Ectodermal cell (in vitro differentiated cells): ENCODE measurements at regions not wholly inside any gene's neighbourhood (a gene's known extent, or its start where the extent isn't known, plus 50 kb on each side); places are given as distances from the start of the nearest gene placed in this dataset.

Source experiments
- H3K27ac ChIP-seq: 2 replicates; pipeline ENCODE4 v1.7.0; 2013; ENCODE audit warnings: mild to moderate bottlenecking, low read depth, low read length; ENCODE audit not compliant: insufficient read depth, poor library complexity, severe bottlenecking
- H3K27me3 ChIP-seq: 2 replicates; pipeline ENCODE4 v1.7.0; 2013; ENCODE audit warnings: mild to moderate bottlenecking, low read length; ENCODE audit not compliant: insufficient read depth, control insufficient read depth, poor library complexity, severe bottlenecking
- H3K36me3 ChIP-seq: one replicate; pipeline ENCODE4 v1.7.0; 2013; ENCODE audit warnings: low read length; ENCODE audit not compliant: control insufficient read depth, insufficient read depth
- H3K4me1 ChIP-seq: one replicate; pipeline ENCODE4 v1.7.0; 2013; ENCODE audit warnings: low read length; ENCODE audit not compliant: control insufficient read depth, insufficient read depth
- H3K4me3 ChIP-seq: 2 replicates; pipeline ENCODE4 v1.7.0; 2013; ENCODE audit warnings: low read depth, low read length, control low read depth; ENCODE audit not compliant: insufficient read depth
- H3K9me3 ChIP-seq: 2 replicates; pipeline ENCODE4 v1.7.0; 2013; ENCODE audit warnings: mild to moderate bottlenecking, low read length, moderate library complexity; ENCODE audit not compliant: control insufficient read depth
- WGBS, 2 experiments: methylation state at CpG; one replicate each; pipeline ENCODE4 v1.1.7; 2013; ENCODE audit warnings: missing lambda C conversion rate in 2 of 2; 5-methylcytosine and 5-hydroxymethylcytosine counted together

DNA sequence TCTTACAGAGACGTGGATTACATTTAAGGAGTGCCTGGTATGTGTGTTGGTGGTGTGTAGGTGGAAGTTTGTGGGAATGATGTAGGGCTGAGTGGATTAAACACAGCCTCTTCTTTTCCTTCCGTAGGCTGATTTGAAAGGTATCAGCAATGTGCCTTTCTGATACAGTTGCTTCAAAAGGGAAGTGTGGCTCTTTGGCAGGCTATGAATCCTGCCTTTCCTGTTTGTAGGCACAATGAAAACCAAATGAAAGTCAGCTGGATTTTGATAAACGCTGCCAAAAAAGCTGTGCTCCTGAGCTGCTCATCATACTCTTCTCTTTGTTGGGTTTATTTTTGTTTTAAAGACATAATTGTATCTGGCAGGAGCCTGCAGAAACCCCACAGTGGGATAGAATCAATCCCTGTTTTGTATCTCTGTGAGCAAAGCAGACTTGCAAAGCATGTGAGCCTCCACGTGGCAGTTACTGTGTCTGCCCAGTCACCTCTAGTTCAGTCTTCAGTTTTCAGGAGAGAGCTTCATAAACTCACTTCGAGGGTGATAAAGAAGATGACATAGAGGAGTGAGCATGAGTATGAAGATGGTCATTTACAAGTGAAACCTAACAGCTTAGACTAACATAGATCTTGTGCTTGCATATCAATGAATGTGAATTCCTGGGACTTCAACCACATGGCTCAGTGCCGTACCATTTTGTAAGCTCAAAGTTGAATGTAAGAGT is 655.7 kb upstream of the KIRREL3 start:
- H3K36me3 ChIP-seq: no peaks in the 10 kb centered on the region

DNA sequence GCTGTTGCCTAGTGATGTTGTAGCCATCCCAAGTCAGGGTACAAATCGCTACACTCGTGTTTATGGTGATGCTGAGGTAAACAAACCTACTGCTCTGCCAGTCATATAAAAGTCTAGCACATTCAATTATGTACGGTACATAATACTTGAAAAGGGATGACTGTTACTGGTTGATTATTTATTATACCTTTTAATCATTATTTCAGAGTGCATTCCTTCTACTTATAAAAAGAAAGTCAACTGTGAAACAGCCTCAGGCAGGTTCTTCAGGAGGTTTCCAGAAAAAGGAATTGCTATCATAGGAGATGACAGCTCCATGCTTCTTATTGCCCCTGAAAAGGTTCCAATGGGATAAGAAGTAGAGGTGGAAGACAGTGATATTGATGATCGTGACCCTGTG is 652.5 kb upstream of the KIRREL3 start:
- Histone ChIP-seq H3K4me3 (no peak overlapping the region), H3K36me3 (no peaks in the 10 kb centered on the region), H3K27me3 (no peaks in the 10 kb centered on the region), H3K27ac (no peak overlapping the region), H3K9me3 (no peaks in the 10 kb centered on the region), H3K4me1 (no peaks in the 10 kb centered on the region)
- 91% methylated on average over 3 of the region's 4 CpGs for WGBS, 2 experiments

More for the DNA sequence above, 655.7 kb upstream of the KIRREL3 start:
- 75 to 78% methylated on average over 6 of the region's 6 CpGs for WGBS, 2 experiments
- Histone ChIP-seq H3K27me3 (no peaks in the 10 kb centered on the region), H3K27ac (no peak overlapping the region), H3K4me3 (no peak overlapping the region), H3K9me3 (no peaks in the 10 kb centered on the region), H3K4me1 (no peaks in the 10 kb centered on the region)

DNA sequence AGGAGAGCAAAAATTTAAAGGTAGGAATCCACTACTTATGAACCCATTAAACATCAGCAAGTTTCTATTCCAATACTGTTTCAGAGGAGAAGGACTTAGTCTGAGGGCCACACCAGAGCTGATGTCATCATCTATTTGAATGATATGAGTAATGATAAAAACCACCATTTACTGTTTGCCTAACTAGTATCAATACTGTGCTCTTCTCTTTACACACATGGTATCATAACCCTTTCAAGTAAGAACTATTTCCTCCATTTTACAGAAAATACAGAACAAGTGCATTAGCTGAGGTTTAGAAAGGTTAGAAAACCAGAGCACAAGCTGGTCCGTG is 651.3 kb upstream of the KIRREL3 start:
- 93 to 94% methylated on average over 1 of the region's 1 CpG for WGBS, 2 experiments

DNA sequence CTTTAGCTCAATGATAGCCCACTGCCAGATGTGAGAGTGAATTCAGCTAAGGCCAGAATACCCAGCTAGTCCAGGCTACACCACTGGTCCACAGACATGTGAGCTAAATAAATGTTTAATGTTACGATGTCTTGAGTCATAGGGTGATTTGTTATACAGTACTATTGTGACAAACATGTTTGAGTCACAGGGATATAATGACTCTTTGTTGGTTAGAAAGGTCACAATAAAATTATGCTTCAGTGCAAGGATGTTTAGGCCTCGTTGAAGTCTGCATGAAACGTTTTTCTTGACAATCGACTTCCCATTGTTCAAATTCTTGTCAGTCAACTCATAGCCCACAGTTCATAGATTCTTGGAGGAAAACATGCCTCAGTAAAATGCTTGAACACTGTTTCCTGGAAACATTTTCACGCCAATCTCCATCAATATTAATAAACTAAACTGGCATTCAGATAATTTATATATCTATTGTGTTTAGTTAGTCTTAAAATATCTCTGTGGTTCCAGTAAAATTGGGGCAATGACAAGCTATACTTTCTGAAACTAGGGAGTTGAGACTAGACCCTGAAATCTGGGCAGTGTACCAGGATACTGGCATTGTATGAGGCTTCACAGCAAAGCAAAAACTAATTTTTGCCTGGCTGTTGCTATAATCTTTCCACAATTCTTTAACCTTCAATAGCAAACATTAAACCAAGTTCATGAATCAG is 650.8 kb upstream of the KIRREL3 start:
- 91 to 93% methylated on average over 5 of the region's 5 CpGs for WGBS, 2 experiments
- no peaks in the 10 kb centered on the region for H3K4me1 ChIP-seq

More for the DNA sequence above, 651.3 kb upstream of the KIRREL3 start:
- Histone ChIP-seq H3K27ac (no peak overlapping the region), H3K4me3 (no peak overlapping the region), H3K4me1 (no peaks in the 10 kb centered on the region), H3K36me3 (no peaks in the 10 kb centered on the region), H3K9me3 (no peaks in the 10 kb centered on the region), H3K27me3 (no peaks in the 10 kb centered on the region)

DNA sequence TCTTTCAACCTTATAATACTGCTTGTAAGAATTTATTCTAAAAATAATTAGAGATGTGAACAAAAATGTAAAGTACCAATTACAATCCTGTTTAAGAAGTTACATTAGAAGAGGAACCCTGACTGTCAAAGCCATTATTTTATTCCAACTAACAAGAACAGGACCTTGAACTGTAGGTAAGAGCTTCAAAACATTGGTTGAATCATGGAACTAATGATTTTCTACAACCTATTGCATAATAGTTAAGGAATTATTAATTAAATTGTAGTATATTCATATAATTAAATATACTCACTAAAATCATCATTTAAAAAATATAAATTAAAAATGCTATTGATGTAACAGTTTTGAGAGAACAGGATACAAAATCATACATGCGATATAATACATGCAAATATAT is 649.4 kb upstream of the KIRREL3 start:
- Histone ChIP-seq H3K9me3 (no peaks in the 10 kb centered on the region), H3K4me3 (no peak overlapping the region), H3K4me1 (no peaks in the 10 kb centered on the region), H3K27me3 (no peaks in the 10 kb centered on the region), H3K36me3 (no peaks in the 10 kb centered on the region), H3K27ac (no peak overlapping the region)
- WGBS, 2 experiments: no CpG with 5 or more reads among the region's 1 CpG

More for the DNA sequence above, 650.8 kb upstream of the KIRREL3 start:
- H3K27ac ChIP-seq: no peak overlapping the region
- H3K27me3 ChIP-seq: no peaks in the 10 kb centered on the region
- H3K9me3 ChIP-seq: no peaks in the 10 kb centered on the region
- H3K36me3 ChIP-seq: no peaks in the 10 kb centered on the region
- H3K4me3 ChIP-seq: no peak overlapping the region

DNA sequence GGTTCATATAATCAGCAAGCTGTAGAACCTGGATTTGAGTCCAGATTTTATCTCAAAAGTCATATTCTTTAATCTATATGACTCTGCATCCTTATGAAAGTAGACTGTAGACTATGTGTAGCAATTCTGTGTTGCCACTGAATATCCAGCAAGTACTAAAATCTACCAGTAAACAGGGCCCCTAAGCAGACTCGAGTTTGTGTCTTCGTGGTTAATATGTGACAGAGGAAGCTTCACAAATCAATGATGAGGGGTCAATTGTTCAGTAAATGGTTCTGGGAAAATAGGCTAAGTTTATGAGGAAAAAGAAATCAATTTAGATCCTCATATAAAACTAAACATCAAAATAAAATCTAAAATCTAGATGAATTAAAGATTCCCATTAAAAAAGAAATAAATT is 648.5 kb upstream of the KIRREL3 start:
- Histone ChIP-seq H3K4me1 (no peaks in the 10 kb centered on the region), H3K27me3 (no peaks in the 10 kb centered on the region), H3K27ac (no peak overlapping the region), H3K4me3 (no peak overlapping the region), H3K9me3 (no peaks in the 10 kb centered on the region), H3K36me3 (no peaks in the 10 kb centered on the region)
- 92 to 100% methylated on average over 2 of the region's 2 CpGs for WGBS, 2 experiments

DNA sequence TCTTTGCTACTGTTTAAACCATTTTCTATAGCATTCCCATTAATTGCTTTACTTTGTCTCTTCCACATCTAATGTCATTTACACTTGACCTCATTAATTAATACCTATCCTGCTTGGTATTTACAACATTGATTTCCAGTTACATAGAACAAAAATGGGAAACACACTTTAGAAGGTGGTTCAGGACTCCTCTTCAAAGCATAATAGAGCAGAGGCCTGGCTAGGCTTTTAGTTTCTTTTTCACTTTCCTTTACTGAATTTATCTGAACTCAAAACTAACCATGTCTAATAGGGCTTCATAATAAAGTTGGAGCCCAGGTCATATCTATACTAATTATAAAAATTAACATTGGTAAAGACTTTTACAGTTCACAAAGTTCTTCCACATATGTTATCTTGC is 648.0 kb upstream of the KIRREL3 start:
- H3K9me3 ChIP-seq: no peaks in the 10 kb centered on the region
- no peaks in the 10 kb centered on the region for H3K27me3 ChIP-seq

DNA sequence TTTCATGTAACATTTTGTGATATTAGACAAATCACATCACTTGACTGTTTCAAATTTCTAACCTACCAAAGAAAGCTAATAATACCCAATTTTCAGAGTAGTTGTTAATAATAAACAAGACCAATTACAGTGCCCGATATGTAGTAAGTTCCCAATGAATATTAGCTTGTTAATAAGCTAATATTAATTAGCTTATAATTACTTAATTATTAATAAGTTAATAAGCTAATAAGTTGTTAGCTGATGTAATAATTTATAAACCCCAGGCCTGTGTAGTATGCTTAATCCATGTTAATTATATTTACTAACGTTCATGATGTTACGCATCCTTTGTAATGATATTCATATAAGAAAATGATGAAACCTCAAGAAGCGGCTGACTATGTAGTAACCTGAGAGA is 643.8 kb upstream of the KIRREL3 start:
- H3K27me3 ChIP-seq: no peaks in the 10 kb centered on the region
- H3K9me3 ChIP-seq: no peaks in the 10 kb centered on the region
- no peak overlapping the region for H3K4me3 ChIP-seq
- no peak overlapping the region for H3K27ac ChIP-seq
- H3K36me3 ChIP-seq: no peaks in the 10 kb centered on the region
- H3K4me1 ChIP-seq: peaks cover 7% of the 10 kb centered on the region
- WGBS, 2 experiments: 95 to 100% methylated on average over 3 of the region's 4 CpGs

More for the DNA sequence above, 648.0 kb upstream of the KIRREL3 start:
- no peaks in the 10 kb centered on the region for H3K36me3 ChIP-seq
- H3K27ac ChIP-seq: no peak overlapping the region
- no peak overlapping the region for H3K4me3 ChIP-seq
- no peaks in the 10 kb centered on the region for H3K4me1 ChIP-seq

DNA sequence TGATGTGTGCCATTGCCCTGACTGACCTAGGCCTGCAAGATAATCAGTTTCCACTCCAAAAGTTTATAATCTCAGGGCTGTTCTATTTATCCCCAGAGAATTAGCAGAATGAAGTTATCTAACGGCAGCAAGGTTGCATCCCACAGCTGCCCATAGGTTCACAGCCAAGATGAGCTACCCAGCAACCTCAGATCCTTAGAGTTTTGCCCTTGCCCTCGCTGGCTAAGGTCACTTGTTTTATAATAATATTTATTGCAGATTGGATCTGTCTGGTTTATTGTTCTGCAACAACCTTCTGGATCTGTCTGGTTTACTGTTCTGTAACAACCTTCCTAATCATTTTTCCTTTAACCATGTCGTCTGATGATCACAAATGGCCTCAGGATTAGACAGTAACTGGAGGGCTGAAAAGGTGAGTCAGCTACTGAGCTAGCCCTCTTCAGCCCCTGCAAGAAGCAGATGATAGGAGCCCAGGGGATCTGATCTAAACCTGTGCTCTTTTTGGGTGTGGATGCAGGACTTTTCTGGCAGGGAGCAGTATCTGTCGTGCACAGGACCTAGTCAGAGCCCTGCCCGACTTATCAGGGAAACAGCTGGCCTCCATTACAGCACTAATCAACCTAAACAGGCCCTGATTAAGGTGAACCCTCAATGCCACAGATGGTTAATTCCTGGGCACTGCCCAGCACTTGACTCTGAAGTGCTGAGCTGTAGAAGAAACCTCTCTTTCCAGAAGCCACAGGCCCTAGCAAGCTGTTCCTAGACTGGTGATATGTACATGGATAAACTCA is 642.9 kb upstream of the KIRREL3 start:
- Histone ChIP-seq H3K4me1 (peaks cover 7% of the 10 kb centered on the region), H3K36me3 (no peaks in the 10 kb centered on the region), H3K27me3 (no peaks in the 10 kb centered on the region), H3K27ac (no peak overlapping the region), H3K4me3 (no peak overlapping the region), H3K9me3 (no peaks in the 10 kb centered on the region)
- WGBS, 2 experiments: 92% methylated on average over 5 of the region's 5 CpGs
